LNCaP clone FGC (cell line): ENCODE measurements at regions not wholly inside any gene's neighbourhood (a gene's known extent, or its start where the extent isn't known, plus 50 kb on each side); places are given as distances from the start of the nearest gene placed in this dataset.
A peak's percentile ranks its signal among the peaks of the same experiment; 100 is the strongest.

Experiments
- DNase-seq: peaks from one replicate; pipeline ENCODE4 v3.0.0-alpha.2; 2011; ENCODE audit warnings: low read depth
- H3K4me3 ChIP-seq: 2 replicates; pipeline ENCODE4 v1.5.1; 2011; ENCODE audit warnings: mild to moderate bottlenecking, low read depth, low read length, control low read depth
- CTCF ChIP-seq: IDR thresholded peaks from 2 replicates; pipeline ENCODE4 v1.5.1; 2012; ENCODE audit warnings: mild to moderate bottlenecking; ENCODE audit not compliant: control insufficient read depth, insufficient read depth; ENCODE audit errors: extremely low read depth

GRCh38 chr11:28505232-28505631, 397.0 kb downstream of the METTL15 start:
- TF ChIP-seq CTCF = no peak
- H3K4me3 ChIP-seq = no peak overlapping the region
- DNase-seq = peak; percentile 27

- DNase-seq = no peak
- TF ChIP-seq CTCF = no peak
- no peak overlapping the region for H3K4me3 ChIP-seq
Observed at GRCh38 chr11:28504555-28505110, 396.4 kb downstream of the METTL15 start.

- no peak for DNase-seq
- no peak overlapping the region for H3K4me3 ChIP-seq
- TF ChIP-seq CTCF = no peak
Observed at GRCh38 chr11:28495333-28495732, 387.1 kb downstream of the METTL15 start.

- no peak overlapping the region for H3K4me3 ChIP-seq
- no peak for DNase-seq
- no peak for TF ChIP-seq CTCF
Observed at GRCh38 chr11:28491431-28491830, 383.2 kb downstream of the METTL15 start.

GRCh38 chr11:28490773-28491382, 382.7 kb downstream of the METTL15 start:
- no peak for TF ChIP-seq CTCF
- no peak overlapping the region for H3K4me3 ChIP-seq
- DNase-seq = no peak

- H3K4me3 ChIP-seq = no peak overlapping the region
- DNase-seq = no peak
- no peak for TF ChIP-seq CTCF
Observed at GRCh38 chr11:28488336-28488735, 380.1 kb downstream of the METTL15 start.

GRCh38 chr11:28483072-28483867, 375.1 kb downstream of the METTL15 start:
- no peak overlapping the region for H3K4me3 ChIP-seq
- no peak for TF ChIP-seq CTCF
- DNase-seq = peak; percentile 69
